ENCODE measurements at regions not wholly inside any gene's neighbourhood (a gene's known extent, or its start where the extent isn't known, plus 50 kb on each side); places are given as distances from the start of the nearest gene placed in this dataset.

DNA sequence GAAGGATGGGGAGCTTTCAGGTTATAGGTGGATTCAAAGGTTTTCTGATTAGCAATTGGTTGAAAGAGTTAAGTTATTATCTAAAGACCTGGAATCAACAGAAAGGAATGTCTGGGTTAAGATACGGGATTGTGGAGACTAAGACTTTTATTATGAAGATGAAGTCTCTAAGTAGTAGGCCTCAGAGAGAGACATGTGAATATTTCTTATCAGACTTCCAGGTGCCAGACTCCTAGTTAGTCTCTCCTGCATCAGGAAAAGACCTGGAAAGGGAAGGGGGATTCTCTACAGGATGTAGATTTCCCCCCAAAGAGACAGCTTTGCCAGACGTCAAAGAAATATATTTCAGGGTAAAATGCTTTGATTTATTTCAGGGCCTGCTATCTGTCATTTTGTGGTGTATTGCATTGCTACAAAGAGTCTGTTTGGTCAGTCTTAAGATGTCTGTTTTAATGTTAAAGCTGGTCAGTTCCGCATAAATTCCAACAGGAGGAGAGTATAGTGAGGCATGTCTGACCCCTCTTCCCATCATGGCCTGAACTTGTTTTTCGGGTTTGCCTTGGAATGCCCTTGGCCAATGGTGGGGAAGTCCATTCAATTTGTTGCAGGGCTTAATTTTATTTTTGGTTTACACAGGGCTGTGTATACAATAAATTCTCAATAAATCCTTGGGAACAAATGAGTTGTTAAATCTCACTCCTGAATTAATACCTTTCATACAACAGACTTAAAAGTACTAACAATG, 103.4 kb upstream of the RALGAPA2 start:
- Histone ChIP-seq H3K36me3 (ENCODE audit: control insufficient read depth, insufficient read depth, low read length) (no peaks in the 10 kb centered on the region), H3K4me1 (0 out of 2 replicates have a peak, but pooled peaks cover 8% of the 10 kb centered on the region), H3K4me3 (ENCODE audit: low read depth, low read length) (no peak overlapping the region), H3K9me3 (0 out of 2 replicates have a peak, but pooled peaks cover 9% of the 10 kb centered on the region), H3K27me3 (replicated peaks; ENCODE audit: control insufficient read depth, insufficient read depth, low read length) (no peaks in the 10 kb centered on the region)
- no peak for TF ChIP-seq CTCF (IDR thresholded peaks at IDR 0.05; ENCODE audit: insufficient read depth in 1 of 2, low read depth in 1 of 2, low read length in 1 of 2, severe bottlenecking in 1 of 2, unreplicated experiment in 1 of 2)
- peaks cover 5% of the 10 kb centered on the region for H3K4me1 Mint-ChIP-seq (ENCODE audit: low read depth, unreplicated experiment)
- DNase-seq = peak in 1 of 2 experiments; percentile 37
- H3K27ac Mint-ChIP-seq (ENCODE audit: unreplicated experiment) = no peak overlapping the region
- peaks cover 11% of the 10 kb centered on the region for H3K9me3 Mint-ChIP-seq (ENCODE audit: unreplicated experiment)
- ChIA-PET CTCF (interaction anchor here (0.5 kb wide), 1 partner anchor 15 kb away, joined by 5 read pairs; no protein-coding TSS in a partner anchor), POLR2A (no interaction called here)
- intact Hi-C loops (cut with micrococcal nuclease; ENCODE audit: unreplicated experiment) = no loop called here
- no TSS peak for BruUV-seq (replicated peaks)
- H3K4me3 Mint-ChIP-seq (ENCODE audit: unreplicated experiment) = no peak overlapping the region
- H3K36me3 Mint-ChIP-seq (ENCODE audit: insufficient read depth, unreplicated experiment) = no peaks in the 10 kb centered on the region
- H3K27me3 Mint-ChIP-seq (ENCODE audit: insufficient read depth, unreplicated experiment) = peaks cover 6% of the 10 kb centered on the region

- no peak overlapping the region for H3K27ac Mint-ChIP-seq (ENCODE audit: unreplicated experiment)
- H3K27me3 Mint-ChIP-seq (ENCODE audit: insufficient read depth, unreplicated experiment) = peaks cover 4% of the 10 kb centered on the region
- intact Hi-C loops (cut with micrococcal nuclease; ENCODE audit: unreplicated experiment) = no loop called here
- POLR2A ChIA-PET = no interaction called here
- Histone ChIP-seq H3K27me3 (replicated peaks; ENCODE audit: control insufficient read depth, insufficient read depth, low read length) (no peaks in the 10 kb centered on the region), H3K4me3 (ENCODE audit: low read depth, low read length) (no peak overlapping the region), H3K36me3 (ENCODE audit: control insufficient read depth, insufficient read depth, low read length) (no peaks in the 10 kb centered on the region), H3K4me1 (0 out of 2 replicates have a peak, but pooled peaks cover 8% of the 10 kb centered on the region), H3K9me3 (0 out of 2 replicates have a peak, but pooled peaks cover 9% of the 10 kb centered on the region)
- peaks cover 5% of the 10 kb centered on the region for H3K4me1 Mint-ChIP-seq (ENCODE audit: low read depth, unreplicated experiment)
- no peaks in the 10 kb centered on the region for H3K36me3 Mint-ChIP-seq (ENCODE audit: insufficient read depth, unreplicated experiment)
- CTCF ChIA-PET = no interaction called here
- no TSS peak for BruUV-seq (replicated peaks)
- peak; percentile 31 to 47 for DNase-seq
- H3K9me3 Mint-ChIP-seq (ENCODE audit: unreplicated experiment) = peaks cover 11% of the 10 kb centered on the region
- H3K4me3 Mint-ChIP-seq (ENCODE audit: unreplicated experiment) = no peak overlapping the region
- no peak for TF ChIP-seq CTCF (IDR thresholded peaks at IDR 0.05; ENCODE audit: insufficient read depth in 1 of 2, low read depth in 1 of 2, low read length in 1 of 2, severe bottlenecking in 1 of 2, unreplicated experiment in 1 of 2)
These were observed 102.2 kb upstream of the RALGAPA2 start for GRCh38 chr20:20814685-20815084.

DNA sequence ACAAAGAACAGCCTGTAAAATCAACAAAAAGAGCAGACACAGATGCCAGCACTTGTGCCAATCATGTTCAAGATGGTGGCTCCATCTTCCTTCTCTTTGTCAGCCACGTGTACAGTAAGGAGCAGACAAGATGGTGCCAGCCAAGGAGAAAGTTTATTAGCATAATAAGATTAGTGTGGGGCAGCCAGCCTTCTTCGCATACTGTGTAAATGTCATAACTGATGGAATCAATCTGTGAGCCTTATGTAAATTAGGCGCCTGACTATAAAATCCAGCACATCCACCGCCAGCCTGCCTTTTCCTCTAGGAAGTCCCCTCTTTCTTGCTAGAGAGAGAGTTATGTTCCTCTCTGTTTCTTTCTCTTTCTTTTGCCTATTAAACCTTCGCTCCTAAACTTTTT, 99.7 kb upstream of the RALGAPA2 start:
- H3K27me3 ChIP-seq (replicated peaks; ENCODE audit: control insufficient read depth, insufficient read depth, low read length) = no peaks in the 10 kb centered on the region
- no peak for TF ChIP-seq CTCF (IDR thresholded peaks at IDR 0.05; ENCODE audit: insufficient read depth in 1 of 2, low read depth in 1 of 2, low read length in 1 of 2, severe bottlenecking in 1 of 2, unreplicated experiment in 1 of 2)
- no peak overlapping the region for H3K27ac Mint-ChIP-seq (ENCODE audit: unreplicated experiment)
- peaks cover 5% of the 10 kb centered on the region for H3K4me1 Mint-ChIP-seq (ENCODE audit: low read depth, unreplicated experiment)
- H3K36me3 ChIP-seq (ENCODE audit: control insufficient read depth, insufficient read depth, low read length) = no peaks in the 10 kb centered on the region
- no peak overlapping the region for H3K4me3 Mint-ChIP-seq (ENCODE audit: unreplicated experiment)
- ChIA-PET POLR2A (no interaction called here), CTCF (no interaction called here)
- H3K36me3 Mint-ChIP-seq (ENCODE audit: insufficient read depth, unreplicated experiment) = no peaks in the 10 kb centered on the region
- no peak overlapping the region for H3K4me3 ChIP-seq (ENCODE audit: low read depth, low read length)
- intact Hi-C loops (cut with micrococcal nuclease; ENCODE audit: unreplicated experiment) = no loop called here
- peaks cover 6% of the 10 kb centered on the region for H3K27me3 Mint-ChIP-seq (ENCODE audit: insufficient read depth, unreplicated experiment)
- no TSS peak for BruUV-seq (replicated peaks)
- peaks cover 11% of the 10 kb centered on the region for H3K9me3 Mint-ChIP-seq (ENCODE audit: unreplicated experiment)
- DNase-seq = no peak
- H3K9me3 ChIP-seq = 0 out of 2 replicates have a peak, but pooled peaks cover 9% of the 10 kb centered on the region
- H3K4me1 ChIP-seq = 0 out of 2 replicates have a peak, but pooled peaks cover 8% of the 10 kb centered on the region
